Adrenal gland (tissue), 5 donors: ENCODE measurements at regions not wholly inside any gene's neighbourhood (a gene's known extent, or its start where the extent isn't known, plus 50 kb on each side); places are given as distances from the start of the nearest gene placed in this dataset.

Source experiments
- CTCF ChIP-seq, 6 experiments: fragments of 450-650 bp in 4 of 6; fragments of 200-600 bp in 2 of 6; sonication (generic) in 1 of 6; IDR thresholded peaks; 1 replicate in 5 of 6; 2 replicates in 1 of 6; pipeline versions ENCODE4 v1.5.1 to v1.8.0; 2016 to 2021; ENCODE audit warnings: antibody characterized with exemption in 6 of 6, mild to moderate bottlenecking in 2 of 6, moderate library complexity in 1 of 6
- POLR2A ChIP-seq, 2 donors: fragments of 450-650 bp; IDR thresholded peaks; one replicate each; pipeline ENCODE4 v1.6.1; 2017; ENCODE audit warnings: antibody characterized with exemption in 2 of 2, mild to moderate bottlenecking in 2 of 2, moderate library complexity in 1 of 2
- donor health status: DM: no; HTN: no; CAD: no.

GRCh38 chr1:24981631-24982005, 51.5 kb upstream of the RUNX3 start:
- TF ChIP-seq CTCF (IDR thresholded peaks at IDR 0.05) (no peak), POLR2A (IDR thresholded peaks at IDR 0.05) (no peak)
